ENCODE measurements at regions not wholly inside any gene's neighbourhood (a gene's known extent, or its start where the extent isn't known, plus 50 kb on each side); places are given as distances from the start of the nearest gene placed in this dataset.
"Not testable (repeated sequence)": the region's sequence is repeated elsewhere in the genome, so short reads cannot be mapped to it uniquely, and the experiment has no call there.

- Mint-ChIP-seq H3K4me3 (no peak overlapping the region), H3K36me3 (ENCODE audit: low read depth) (no peaks in the 10 kb centered on the region)
These were observed 777.9 kb downstream of the CENPC start for GRCh38 chr4:66767442-66767841.

GRCh38 chr4:66766557-66766956, 778.7 kb downstream of the CENPC start:
- Mint-ChIP-seq H3K4me3 (no peak overlapping the region), H3K27ac (no peak overlapping the region), H3K27me3 (ENCODE audit: low read depth) (no peaks in the 10 kb centered on the region), H3K4me1 (no peaks in the 10 kb centered on the region), H3K9me3 (no peaks in the 10 kb centered on the region), H3K36me3 (ENCODE audit: low read depth) (no peaks in the 10 kb centered on the region)
- TF ChIP-seq, protein P1, sequence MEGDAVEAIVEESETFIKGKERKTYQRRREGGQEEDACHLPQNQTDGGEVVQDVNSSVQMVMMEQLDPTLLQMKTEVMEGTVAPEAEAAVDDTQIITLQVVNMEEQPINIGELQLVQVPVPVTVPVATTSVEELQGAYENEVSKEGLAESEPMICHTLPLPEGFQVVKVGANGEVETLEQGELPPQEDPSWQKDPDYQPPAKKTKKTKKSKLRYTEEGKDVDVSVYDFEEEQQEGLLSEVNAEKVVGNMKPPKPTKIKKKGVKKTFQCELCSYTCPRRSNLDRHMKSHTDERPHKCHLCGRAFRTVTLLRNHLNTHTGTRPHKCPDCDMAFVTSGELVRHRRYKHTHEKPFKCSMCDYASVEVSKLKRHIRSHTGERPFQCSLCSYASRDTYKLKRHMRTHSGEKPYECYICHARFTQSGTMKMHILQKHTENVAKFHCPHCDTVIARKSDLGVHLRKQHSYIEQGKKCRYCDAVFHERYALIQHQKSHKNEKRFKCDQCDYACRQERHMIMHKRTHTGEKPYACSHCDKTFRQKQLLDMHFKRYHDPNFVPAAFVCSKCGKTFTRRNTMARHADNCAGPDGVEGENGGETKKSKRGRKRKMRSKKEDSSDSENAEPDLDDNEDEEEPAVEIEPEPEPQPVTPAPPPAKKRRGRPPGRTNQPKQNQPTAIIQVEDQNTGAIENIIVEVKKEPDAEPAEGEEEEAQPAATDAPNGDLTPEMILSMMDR (IDR thresholded peaks at IDR 0.05; ENCODE audit: unreplicated experiment in 3 of 3): no peak

More at GRCh38 chr4:66767442-66767841, 777.9 kb downstream of the CENPC start:
- Mint-ChIP-seq H3K4me1 (no peaks in the 10 kb centered on the region), H3K27me3 (ENCODE audit: low read depth) (no peaks in the 10 kb centered on the region), H3K9me3 (no peaks in the 10 kb centered on the region), H3K27ac (no peak overlapping the region)
- TF ChIP-seq, protein P1 (IDR thresholded peaks at IDR 0.05; ENCODE audit: unreplicated experiment in 3 of 3): no peak

- no peak overlapping the region for H3K27ac Mint-ChIP-seq
- no peaks in the 10 kb centered on the region for H3K9me3 Mint-ChIP-seq
- H3K27me3 Mint-ChIP-seq (ENCODE audit: low read depth): no peaks in the 10 kb centered on the region
- H3K4me1 Mint-ChIP-seq: no peaks in the 10 kb centered on the region
- H3K36me3 Mint-ChIP-seq (ENCODE audit: low read depth): no peaks in the 10 kb centered on the region
- TF ChIP-seq, protein P1 (IDR thresholded peaks at IDR 0.05; ENCODE audit: unreplicated experiment in 3 of 3): no peak
- no peak overlapping the region for H3K4me3 Mint-ChIP-seq
These were observed 795.0 kb downstream of the CENPC start for GRCh38 chr4:66750273-66750672.

GRCh38 chr4:66746918-66747317, 798.4 kb downstream of the CENPC start:
- H3K27ac Mint-ChIP-seq; H3K4me1 Mint-ChIP-seq; H3K4me3 Mint-ChIP-seq; H3K9me3 Mint-ChIP-seq; H3K27me3 Mint-ChIP-seq (ENCODE audit: low read depth); H3K36me3 Mint-ChIP-seq (ENCODE audit: low read depth): not testable (repeated sequence)

GRCh38 chr4:66741081-66741480, 804.2 kb downstream of the CENPC start:
- H3K4me3 Mint-ChIP-seq: no peak overlapping the region

GRCh38 chr4:66736606-66737005, 808.7 kb downstream of the CENPC start:
- Mint-ChIP-seq H3K4me1 (no peaks in the 10 kb centered on the region), H3K27me3 (ENCODE audit: low read depth) (no peaks in the 10 kb centered on the region), H3K36me3 (ENCODE audit: low read depth) (no peaks in the 10 kb centered on the region), H3K27ac (no peak overlapping the region), H3K4me3 (no peak overlapping the region), H3K9me3 (no peaks in the 10 kb centered on the region)
- TF ChIP-seq, protein P1 (IDR thresholded peaks at IDR 0.05; ENCODE audit: unreplicated experiment in 3 of 3): no peak

More at GRCh38 chr4:66741081-66741480, 804.2 kb downstream of the CENPC start:
- H3K4me1 Mint-ChIP-seq: no peaks in the 10 kb centered on the region
- no peaks in the 10 kb centered on the region for H3K27me3 Mint-ChIP-seq (ENCODE audit: low read depth)
- TF ChIP-seq, protein P1 (IDR thresholded peaks at IDR 0.05; ENCODE audit: unreplicated experiment in 3 of 3): no peak
- no peak overlapping the region for H3K27ac Mint-ChIP-seq
- H3K36me3 Mint-ChIP-seq (ENCODE audit: low read depth): no peaks in the 10 kb centered on the region
- no peaks in the 10 kb centered on the region for H3K9me3 Mint-ChIP-seq
